Gastrocnemius medialis (tissue), 4 donors: ENCODE measurements at regions not wholly inside any gene's neighbourhood (a gene's known extent, or its start where the extent isn't known, plus 50 kb on each side); places are given as distances from the start of the nearest gene placed in this dataset.

Experiments used
- ATAC-seq, 2 donors: fragments of 150-250 bp; one replicate each; pipeline ENCODE4 v1.9.1; 2016
- DNase-seq, 2 donors: peaks; one replicate each; pipeline ENCODE4 v3.0.0-alpha.2; 2019
- H3K27ac ChIP-seq, 4 donors: fragments of 200-600 bp; sonication (generic); 1 replicate in 1 of 4; 2 replicates in 3 of 4; pipeline ENCODE4 v1.5.1; 2016 to 2018; ENCODE audit warnings: mild to moderate bottlenecking in 2 of 4, moderate library complexity in 1 of 4
- H3K27me3 ChIP-seq, 3 donors: fragments of 200-600 bp; sonication (generic) in 2 of 3; 1 replicate in 1 of 3; 2 replicates in 2 of 3; pipeline versions ENCODE4 v1.5.1 to v1.6.0; 2016 to 2019; ENCODE audit warnings: mild to moderate bottlenecking in 1 of 3, moderate library complexity in 1 of 3
- H3K36me3 ChIP-seq, 2 donors: fragments of 200-600 bp; sonication (generic) in 1 of 2; one replicate each; pipeline ENCODE4 v1.5.1; 2017 to 2018
- H3K4me1 ChIP-seq, 2 donors: fragments of 200-600 bp; sonication (generic) in 1 of 2; one replicate each; pipeline ENCODE4 v1.5.1; 2016 to 2017; ENCODE audit warnings: mild to moderate bottlenecking in 2 of 2
- H3K4me3 ChIP-seq, 4 donors: fragments of 200-600 bp; sonication (generic) in 3 of 4; 1 replicate in 1 of 4; 2 replicates in 3 of 4; pipeline ENCODE4 v1.5.1; 2016 to 2019; ENCODE audit warnings: mild to moderate bottlenecking in 2 of 4
- H3K9me3 ChIP-seq, 3 donors: fragments of 200-600 bp; sonication (generic) in 2 of 3; 1 replicate in 1 of 3; 2 replicates in 2 of 3; pipeline ENCODE4 v1.5.1; 2016 to 2019
- CTCF ChIP-seq, 5 experiments: fragments of 450-650 bp in 3 of 5; fragments of 200-600 bp in 2 of 5; sonication (generic) in 2 of 5; IDR thresholded peaks in 4 of 5; conservative IDR thresholded peaks in 1 of 5; 1 replicate in 4 of 5; 2 replicates in 1 of 5; pipeline ENCODE4 v1.5.1; 2016 to 2019; ENCODE audit warnings: antibody characterized with exemption in 5 of 5, mild to moderate bottlenecking in 3 of 5, moderate library complexity in 3 of 5
- POLR2A ChIP-seq, 2 donors: fragments of 450-650 bp; IDR thresholded peaks; one replicate each; pipeline ENCODE4 v1.6.1; 2017; ENCODE audit warnings: antibody characterized with exemption in 2 of 2, mild to moderate bottlenecking in 2 of 2, moderate library complexity in 2 of 2
- in situ Hi-C, 4 donors: fragments of 200-750 bp; cut with MboI; loops; one replicate each; pipeline versions ENCODE4 v1.15.0 to v1.8.0; 2017; ENCODE audit warnings: low sequenced_read_pairs in 4 of 4
- intact Hi-C: fragments of 100-400 bp; cut with DNase I; formaldehyde crosslinking; loops from one replicate; pipeline ENCODE4 v1.15.1; 2023; ENCODE audit warnings: low total_unique reads

- H3K27ac ChIP-seq = no peak overlapping the region
- in situ Hi-C loops = no loop called here
These were observed 63.9 kb upstream of the ST8SIA6 start for GRCh38 chr10:17518338-17518737.

GRCh38 chr10:17516376-17516775 is 62.0 kb upstream of the ST8SIA6 start:
- TF ChIP-seq POLR2A (IDR thresholded peaks at IDR 0.05) (no peak), CTCF (IDR thresholded peaks at IDR 0.05 in 4 of 5, conservative IDR thresholded peaks at IDR 0.05 in 1 of 5) (no peak)
- Histone ChIP-seq H3K9me3 (no peaks in the 10 kb centered on the region), H3K4me3 (no peak overlapping the region), H3K27me3 (no peaks in the 10 kb centered on the region), H3K27ac (no peak overlapping the region), H3K36me3 (no peaks in the 10 kb centered on the region), H3K4me1 (no peaks in the 10 kb centered on the region)
- no peak for ATAC-seq
- intact Hi-C loops (no loop called here), in situ Hi-C loops (no loop called here)
- DNase-seq = no peak

More at GRCh38 chr10:17518338-17518737, 63.9 kb upstream of the ST8SIA6 start:
- Histone ChIP-seq H3K27me3 (no peaks in the 10 kb centered on the region), H3K9me3 (no peaks in the 10 kb centered on the region), H3K4me1 (no peaks in the 10 kb centered on the region), H3K36me3 (no peaks in the 10 kb centered on the region), H3K4me3 (no peak overlapping the region)
- no peak for DNase-seq
- TF ChIP-seq CTCF (IDR thresholded peaks at IDR 0.05 in 4 of 5, conservative IDR thresholded peaks at IDR 0.05 in 1 of 5) (no peak), POLR2A (IDR thresholded peaks at IDR 0.05) (no peak)
- no peak for ATAC-seq
- intact Hi-C loops = no loop called here

DNA sequence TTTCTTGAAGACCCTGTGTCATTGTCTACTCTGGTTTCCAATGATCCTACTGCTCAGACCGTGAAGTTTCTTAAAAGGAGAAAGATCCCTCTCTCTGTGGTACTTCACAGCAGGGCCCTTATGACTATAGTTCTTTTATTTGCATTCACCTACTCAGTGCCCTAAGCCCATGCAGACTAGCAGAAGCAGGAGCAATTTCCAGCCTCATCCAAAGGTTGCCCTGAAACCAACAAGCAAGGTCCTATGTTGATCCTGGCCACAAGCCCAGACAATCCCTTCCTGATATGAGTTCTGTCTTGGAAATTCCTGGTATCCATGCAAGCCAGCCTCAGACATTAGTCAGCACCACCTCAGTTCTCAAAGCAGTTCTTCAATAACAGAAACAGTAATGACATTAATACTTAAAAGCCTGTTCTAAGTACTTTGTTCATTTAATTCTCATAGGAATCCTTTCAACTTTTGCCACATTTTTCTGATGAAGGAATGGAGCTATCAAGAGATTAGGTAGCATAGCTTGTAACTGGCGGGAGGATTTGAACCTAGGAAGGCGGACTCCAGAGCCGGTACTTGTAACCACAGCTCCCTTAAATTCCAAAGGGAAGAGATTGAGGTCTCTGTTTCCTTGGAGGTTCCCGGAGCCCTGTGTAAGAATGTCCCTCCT is 58.1 kb upstream of the ST8SIA6 start:
- Histone ChIP-seq H3K27me3 (no peaks in the 10 kb centered on the region), H3K4me3 (no peak overlapping the region), H3K9me3 (no peaks in the 10 kb centered on the region), H3K4me1 (no peaks in the 10 kb centered on the region), H3K27ac (peak overlapping the region in 1 of 4 donors; percentile 22), H3K36me3 (no peaks in the 10 kb centered on the region)
- TF ChIP-seq POLR2A (IDR thresholded peaks at IDR 0.05) = no peak
- TF ChIP-seq CTCF (IDR thresholded peaks at IDR 0.05 in 4 of 5, conservative IDR thresholded peaks at IDR 0.05 in 1 of 5) = no peak
- in situ Hi-C loops (no loop called here), intact Hi-C loops (no loop called here)
- DNase-seq (no peak), ATAC-seq (no peak)

DNA sequence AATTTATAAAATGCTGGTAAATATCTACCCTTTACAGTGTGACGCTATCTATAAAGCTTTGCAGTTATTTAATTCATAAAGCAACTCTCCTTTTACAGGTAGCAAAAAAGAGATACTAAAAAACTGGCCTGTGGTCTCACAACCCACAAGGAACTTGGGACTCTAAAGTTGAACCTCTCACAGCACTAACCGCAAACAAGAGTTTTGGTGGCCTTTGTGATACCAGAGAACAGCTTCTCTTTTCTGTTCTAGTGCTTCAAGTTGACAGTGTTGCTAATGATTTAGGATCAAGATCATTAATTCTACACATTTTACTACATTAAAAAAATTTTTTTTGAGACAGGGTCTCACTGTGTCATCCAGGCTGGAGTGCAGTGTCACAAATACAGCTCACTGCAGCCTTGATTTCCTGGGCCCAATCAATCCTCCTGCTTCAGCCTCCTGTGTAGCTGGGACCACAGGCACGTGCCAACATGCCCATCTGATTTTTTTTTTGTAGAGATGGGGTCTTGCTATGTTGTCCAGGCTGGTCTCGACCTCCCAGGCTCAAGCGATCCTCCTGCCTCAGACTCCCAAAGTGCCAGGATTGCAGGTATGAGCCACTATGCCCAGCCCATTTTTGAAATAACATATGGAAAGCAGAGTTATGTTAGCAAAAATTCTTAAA is 56.0 kb upstream of the ST8SIA6 start:
- in situ Hi-C loops = no loop called here
- no peak for ATAC-seq

More for the DNA sequence above, 56.0 kb upstream of the ST8SIA6 start:
- no peak for TF ChIP-seq POLR2A (IDR thresholded peaks at IDR 0.05)
- TF ChIP-seq CTCF (IDR thresholded peaks at IDR 0.05 in 4 of 5, conservative IDR thresholded peaks at IDR 0.05 in 1 of 5) = no peak
- Histone ChIP-seq H3K27me3 (no peaks in the 10 kb centered on the region), H3K36me3 (no peaks in the 10 kb centered on the region), H3K4me1 (no peaks in the 10 kb centered on the region), H3K4me3 (no peak overlapping the region), H3K9me3 (no peaks in the 10 kb centered on the region), H3K27ac (no peak overlapping the region)
- intact Hi-C loops = no loop called here
- DNase-seq = no peak
